Panc1 (cell line): ENCODE measurements at regions not wholly inside any gene's neighbourhood (a gene's known extent, or its start where the extent isn't known, plus 50 kb on each side); places are given as distances from the start of the nearest gene placed in this dataset.
"Not testable (repeated sequence)": the region's sequence is repeated elsewhere in the genome, so short reads cannot be mapped to it uniquely, and the experiment has no call there.

ENCODE experiments used
- ATAC-seq: fragments of 200-7000 bp; cut with Tn5 transposase; 2 replicates; pipeline ENCODE4 v1.9.1; 2020; ENCODE audit warnings: mild to moderate bottlenecking, moderate library complexity
- BruUV-seq: library from RNA; stranded (reverse); fragments of 400-500 nt; replicated peaks from 2 replicates; lab custom pipeline; 2021; lab: Mats Ljungman, UMichigan
- CTCF ChIA-PET: fragments of 300-600 bp; sonication (Branson Sonifier 250); formaldehyde crosslinking; loops from one replicate; lab custom pipeline; 2022; ENCODE audit warnings: antibody characterized with exemption; lab: Charles Lee
- POLR2A ChIA-PET: fragments of 300-600 bp; sonication (Branson Sonifier 250); formaldehyde crosslinking; loops from one replicate; lab custom pipeline; 2022; ENCODE audit warnings: antibody characterized with exemption; lab: Charles Lee
- DNase-seq: peaks from one replicate; pipeline ENCODE4 v3.0.0-alpha.2; 2010; ENCODE audit warnings: low read depth, low spot score
- H3K27ac ChIP-seq: 2 replicates; pipeline ENCODE4 v1.5.1; 2011; ENCODE audit warnings: mild to moderate bottlenecking, low read length, inconsistent platforms
- H3K27me3 ChIP-seq: fragments of 200-500 bp; sonication (Bioruptor generic); 2 replicates; pipeline ENCODE4 v1.6.0; 2014; ENCODE audit warnings: low read length, inconsistent platforms; ENCODE audit not compliant: control insufficient read depth, insufficient read depth
- H3K36me3 ChIP-seq: fragments of 200-500 bp; sonication (Bioruptor generic); 2 replicates; pipeline ENCODE4 v1.5.1; 2014; ENCODE audit warnings: inconsistent platforms, mild to moderate bottlenecking, low read length, moderate library complexity; ENCODE audit not compliant: control insufficient read depth, insufficient read depth
- H3K4me1 ChIP-seq: 2 replicates; pipeline ENCODE4 v1.5.1; 2011; ENCODE audit warnings: inconsistent platforms, mild to moderate bottlenecking, low read length, moderate library complexity; ENCODE audit not compliant: control insufficient read depth, insufficient read depth
- H3K4me3 ChIP-seq, 2 experiments: 2 replicates each; pipeline ENCODE4 v1.5.1; 2011 to 2012; ENCODE audit warnings: low read depth in 2 of 2, low read length in 2 of 2, mild to moderate bottlenecking in 2 of 2, inconsistent platforms in 1 of 2, moderate library complexity in 1 of 2
- H3K9me3 ChIP-seq: fragments of 200-500 bp; sonication (Bioruptor generic); 2 replicates; pipeline ENCODE4 v1.5.1; 2014; ENCODE audit warnings: low read depth, mild to moderate bottlenecking, inconsistent platforms, low read length, moderate library complexity; ENCODE audit not compliant: control insufficient read depth, insufficient read depth
- POLR2AphosphoS5 ChIP-seq: IDR thresholded peaks from 2 replicates; pipeline ENCODE4 v1.6.1; 2012; ENCODE audit warnings: mild to moderate bottlenecking, low read depth, low read length, moderate library complexity
- SIN3A ChIP-seq: IDR thresholded peaks from 2 replicates; pipeline ENCODE4 v1.6.1; 2012; ENCODE audit warnings: low read depth, mild to moderate bottlenecking, low read length, moderate library complexity, borderline replicate concordance; ENCODE audit not compliant: insufficient read depth
- TCF7L2 ChIP-seq: IDR thresholded peaks from 2 replicates; pipeline ENCODE4 v1.6.1; 2011; ENCODE audit warnings: mild to moderate bottlenecking, low read depth, low read length, inconsistent platforms
- in situ Hi-C: cut with HindIII; loops from 2 replicates; pipeline ENCODE4 v1.10.0; 2016; ENCODE audit warnings: low sequenced_read_pairs, low pct_unique_long_range_greater_than_20kb
- intact Hi-C: fragments of 100-400 bp; cut with micrococcal nuclease; formaldehyde crosslinking; loops from one replicate; pipeline ENCODE4 v1.10.0; 2022; ENCODE audit not compliant: unreplicated experiment
- TF ChIP-seq, protein P1 (sequence below), 2 experiments: IDR thresholded peaks; 2 replicates each; pipeline ENCODE4 v1.6.1; 2011 to 2012; ENCODE audit warnings: low read depth in 2 of 2, control low read depth in 1 of 2, low read length in 1 of 2, mild to moderate bottlenecking in 1 of 2, moderate library complexity in 1 of 2; ENCODE audit not compliant: insufficient read depth in 1 of 2
- TF ChIP-seq, protein P2 (sequence below): fragments of 450-650 bp; IDR thresholded peaks from 2 replicates; pipeline ENCODE4 v1.5.1; 2017; ENCODE audit warnings: mild to moderate bottlenecking

DNA sequence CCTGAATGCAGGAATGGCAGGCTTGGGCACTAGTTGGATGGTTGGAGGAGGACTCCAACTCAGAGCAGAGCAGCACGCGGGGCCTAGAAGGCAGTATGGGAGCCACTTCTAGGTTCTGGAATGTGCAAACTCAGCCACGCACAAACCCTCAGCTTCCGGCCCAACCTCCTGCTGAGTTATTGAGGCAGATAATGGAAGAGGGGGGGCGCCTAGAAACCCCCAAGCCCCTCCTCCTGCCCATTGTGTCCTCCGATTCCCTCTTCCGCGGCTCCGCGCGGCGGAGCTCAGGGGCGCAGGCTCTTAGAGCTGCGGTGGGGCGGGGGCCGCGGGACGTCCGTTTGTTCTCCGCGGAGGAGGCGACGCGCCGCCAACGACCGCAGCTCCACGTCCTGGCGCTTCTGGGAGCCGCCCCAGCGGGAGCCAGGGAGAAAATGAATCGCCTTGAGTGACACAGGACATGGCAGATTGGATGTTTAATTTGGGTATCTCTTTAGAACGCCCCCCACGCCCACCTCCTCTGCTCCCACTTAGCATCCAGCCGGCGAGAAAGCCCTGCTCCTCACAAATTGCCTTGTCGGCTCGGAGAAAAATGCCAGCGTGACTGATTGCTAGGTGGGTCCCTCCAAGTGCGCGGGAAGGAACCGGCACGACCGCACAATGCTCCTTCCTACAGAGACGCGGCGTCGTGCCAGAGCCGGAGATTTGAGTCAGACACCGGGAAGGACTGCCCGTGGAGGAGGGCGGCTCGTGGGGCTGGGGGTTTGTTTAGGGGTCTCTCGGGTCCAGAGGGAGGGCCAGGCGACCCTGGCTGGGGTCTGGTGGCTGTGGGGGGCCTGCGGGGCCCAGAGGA lies 144.6 kb downstream of the NECTIN1 start:
- peaks cover 18% of the 10 kb centered on the region for H3K27me3 ChIP-seq
- TF ChIP-seq TCF7L2 = peak; percentile 68; the same call in 1 of the 2 replicates
- no peak for TF ChIP-seq SIN3A
- intact Hi-C loops = no loop called here
- DNase-seq (no peak), ATAC-seq (peak; percentile 75)
- H3K36me3 ChIP-seq = no peaks in the 10 kb centered on the region
- H3K27ac ChIP-seq = no peak overlapping the region
- peaks cover 7% of the 10 kb centered on the region; the same call in 1 of the 2 replicates for H3K4me1 ChIP-seq
- BruUV-seq = no TSS peak
- in situ Hi-C loops = no loop called here
- peak overlapping the region; percentile 39 to 46 for H3K4me3 ChIP-seq
- no peaks in the 10 kb centered on the region for H3K9me3 ChIP-seq
- ChIA-PET POLR2A (no interaction called here), CTCF (no interaction called here)

DNA sequence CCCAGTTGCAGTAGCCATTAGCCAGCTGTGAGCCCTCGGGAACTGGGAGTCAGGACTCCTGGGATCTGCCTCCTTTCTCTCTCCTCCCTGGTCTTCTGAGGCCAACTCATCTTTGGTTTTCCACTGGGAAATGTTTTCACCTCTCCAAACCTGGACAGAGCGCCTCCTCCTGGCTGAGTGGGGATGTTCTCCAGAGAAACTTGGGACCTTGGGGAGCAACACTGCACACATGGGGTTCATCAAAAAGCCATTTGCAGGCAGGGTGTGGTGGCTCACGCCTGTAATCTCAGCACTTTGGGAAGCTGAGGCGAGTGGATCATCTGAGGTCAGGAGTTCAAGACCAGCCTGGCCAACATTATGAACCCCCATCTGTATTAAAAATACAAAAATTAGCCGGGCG lies 145.4 kb downstream of the NECTIN1 start:
- ChIA-PET POLR2A (no interaction called here), CTCF (interaction anchor here (0.7 kb wide), 1 partner anchor 132 kb away, joined by 4 read pairs; no protein-coding TSS in a partner anchor)
- Histone ChIP-seq H3K9me3 (no peaks in the 10 kb centered on the region), H3K27me3 (peaks cover 18% of the 10 kb centered on the region), H3K4me3 (no peak overlapping the region), H3K27ac (no peak overlapping the region), H3K4me1 (peaks cover 7% of the 10 kb centered on the region; the same call in 1 of the 2 replicates), H3K36me3 (no peaks in the 10 kb centered on the region)
- no peak for ATAC-seq
- TF ChIP-seq, protein P1, sequence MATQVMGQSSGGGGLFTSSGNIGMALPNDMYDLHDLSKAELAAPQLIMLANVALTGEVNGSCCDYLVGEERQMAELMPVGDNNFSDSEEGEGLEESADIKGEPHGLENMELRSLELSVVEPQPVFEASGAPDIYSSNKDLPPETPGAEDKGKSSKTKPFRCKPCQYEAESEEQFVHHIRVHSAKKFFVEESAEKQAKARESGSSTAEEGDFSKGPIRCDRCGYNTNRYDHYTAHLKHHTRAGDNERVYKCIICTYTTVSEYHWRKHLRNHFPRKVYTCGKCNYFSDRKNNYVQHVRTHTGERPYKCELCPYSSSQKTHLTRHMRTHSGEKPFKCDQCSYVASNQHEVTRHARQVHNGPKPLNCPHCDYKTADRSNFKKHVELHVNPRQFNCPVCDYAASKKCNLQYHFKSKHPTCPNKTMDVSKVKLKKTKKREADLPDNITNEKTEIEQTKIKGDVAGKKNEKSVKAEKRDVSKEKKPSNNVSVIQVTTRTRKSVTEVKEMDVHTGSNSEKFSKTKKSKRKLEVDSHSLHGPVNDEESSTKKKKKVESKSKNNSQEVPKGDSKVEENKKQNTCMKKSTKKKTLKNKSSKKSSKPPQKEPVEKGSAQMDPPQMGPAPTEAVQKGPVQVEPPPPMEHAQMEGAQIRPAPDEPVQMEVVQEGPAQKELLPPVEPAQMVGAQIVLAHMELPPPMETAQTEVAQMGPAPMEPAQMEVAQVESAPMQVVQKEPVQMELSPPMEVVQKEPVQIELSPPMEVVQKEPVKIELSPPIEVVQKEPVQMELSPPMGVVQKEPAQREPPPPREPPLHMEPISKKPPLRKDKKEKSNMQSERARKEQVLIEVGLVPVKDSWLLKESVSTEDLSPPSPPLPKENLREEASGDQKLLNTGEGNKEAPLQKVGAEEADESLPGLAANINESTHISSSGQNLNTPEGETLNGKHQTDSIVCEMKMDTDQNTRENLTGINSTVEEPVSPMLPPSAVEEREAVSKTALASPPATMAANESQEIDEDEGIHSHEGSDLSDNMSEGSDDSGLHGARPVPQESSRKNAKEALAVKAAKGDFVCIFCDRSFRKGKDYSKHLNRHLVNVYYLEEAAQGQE (IDR thresholded peaks at IDR 0.05; ENCODE audit: insufficient read depth in 1 of 2, low read depth in 2 of 2, low read length in 1 of 2) = no peak
- TF ChIP-seq, protein P2, sequence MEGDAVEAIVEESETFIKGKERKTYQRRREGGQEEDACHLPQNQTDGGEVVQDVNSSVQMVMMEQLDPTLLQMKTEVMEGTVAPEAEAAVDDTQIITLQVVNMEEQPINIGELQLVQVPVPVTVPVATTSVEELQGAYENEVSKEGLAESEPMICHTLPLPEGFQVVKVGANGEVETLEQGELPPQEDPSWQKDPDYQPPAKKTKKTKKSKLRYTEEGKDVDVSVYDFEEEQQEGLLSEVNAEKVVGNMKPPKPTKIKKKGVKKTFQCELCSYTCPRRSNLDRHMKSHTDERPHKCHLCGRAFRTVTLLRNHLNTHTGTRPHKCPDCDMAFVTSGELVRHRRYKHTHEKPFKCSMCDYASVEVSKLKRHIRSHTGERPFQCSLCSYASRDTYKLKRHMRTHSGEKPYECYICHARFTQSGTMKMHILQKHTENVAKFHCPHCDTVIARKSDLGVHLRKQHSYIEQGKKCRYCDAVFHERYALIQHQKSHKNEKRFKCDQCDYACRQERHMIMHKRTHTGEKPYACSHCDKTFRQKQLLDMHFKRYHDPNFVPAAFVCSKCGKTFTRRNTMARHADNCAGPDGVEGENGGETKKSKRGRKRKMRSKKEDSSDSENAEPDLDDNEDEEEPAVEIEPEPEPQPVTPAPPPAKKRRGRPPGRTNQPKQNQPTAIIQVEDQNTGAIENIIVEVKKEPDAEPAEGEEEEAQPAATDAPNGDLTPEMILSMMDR = peak; percentile 62; the same call in 1 of the 2 replicates
- TF ChIP-seq TCF7L2 = no peak
- TF ChIP-seq POLR2AphosphoS5 = no peak
- TF ChIP-seq SIN3A = no peak
- DNase-seq = no peak
- no TSS peak for BruUV-seq
- in situ Hi-C loops (no loop called here), intact Hi-C loops (no loop called here)

DNA sequence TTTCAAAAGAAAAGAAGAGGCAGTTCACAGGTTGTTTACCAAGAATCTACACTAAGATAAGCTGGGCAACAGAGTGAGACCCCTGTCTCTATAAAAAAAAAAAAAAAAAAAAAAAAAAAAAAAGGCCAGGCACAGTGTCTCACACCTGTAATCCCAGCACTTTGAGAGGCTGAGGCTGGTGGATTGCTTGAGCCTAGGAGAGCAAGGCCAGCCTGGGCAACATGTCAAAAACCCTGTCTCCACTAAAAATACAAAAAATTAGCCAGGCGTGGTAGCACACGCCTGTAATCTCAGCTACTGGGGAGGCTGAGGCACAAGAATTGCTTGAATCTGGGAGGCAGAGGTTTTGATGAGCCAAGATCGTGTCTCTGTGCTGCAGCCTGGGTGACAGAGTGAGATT lies 147.6 kb downstream of the NECTIN1 start:
- peaks cover 18% of the 10 kb centered on the region for H3K27me3 ChIP-seq
- POLR2A ChIA-PET, BruUV-seq, DNase-seq, H3K4me1 ChIP-seq, in situ Hi-C loops, H3K9me3 ChIP-seq, H3K36me3 ChIP-seq, ATAC-seq, intact Hi-C loops, H3K4me3 ChIP-seq, H3K27ac ChIP-seq: not testable (repeated sequence)
- CTCF ChIA-PET = interaction anchor here (0.7 kb wide), 1 partner anchor 199 kb away, joined by 3 read pairs; no protein-coding TSS in a partner anchor
